Caco-2 (cell line): ENCODE measurements at regions not wholly inside any gene's neighbourhood (a gene's known extent, or its start where the extent isn't known, plus 50 kb on each side); places are given as distances from the start of the nearest gene placed in this dataset.

Experiments used
- BruUV-seq: library from RNA; stranded (reverse); fragments of 400-500 nt; replicated peaks from 2 replicates; lab custom pipeline; 2021; lab: Mats Ljungman, UMichigan
- CTCF ChIA-PET: fragments of 300-600 bp; sonication (Branson Sonifier 250); formaldehyde crosslinking; loops from one replicate; lab custom pipeline; 2022; ENCODE audit warnings: antibody characterized with exemption; lab: Charles Lee
- POLR2A ChIA-PET: fragments of 300-600 bp; sonication (Branson Sonifier 250); formaldehyde crosslinking; loops from one replicate; lab custom pipeline; 2022; ENCODE audit warnings: antibody characterized with exemption; lab: Charles Lee
- DNase-seq, 2 experiments: peaks; one replicate each; pipeline versions ENCODE4 v3.0.0 to v3.0.0-alpha.2; 2020 to 2022
- H3K27me3 ChIP-seq: replicated peaks from 2 replicates; pipeline ENCODE4 v1.6.0; 2011; ENCODE audit warnings: low read length; ENCODE audit not compliant: control insufficient read depth, insufficient read depth
- H3K36me3 ChIP-seq: 2 replicates; pipeline ENCODE4 v1.5.1; 2011; ENCODE audit warnings: low read length; ENCODE audit not compliant: control insufficient read depth, insufficient read depth
- H3K4me1 ChIP-seq: fragments of 250-450 bp; sonication (Bioruptor Pico); 2 replicates; pipeline ENCODE4 v1.5.1; 2020; ENCODE audit warnings: mild to moderate bottlenecking
- H3K4me3 ChIP-seq: 2 replicates; pipeline ENCODE4 v1.5.1; 2011; ENCODE audit warnings: low read depth, mild to moderate bottlenecking, control low read depth, low read length
- H3K9me3 ChIP-seq: fragments of 250-450 bp; sonication (Bioruptor Pico); 2 replicates; pipeline ENCODE4 v1.5.1; 2020; ENCODE audit warnings: mild to moderate bottlenecking, moderate library complexity
- H3K27ac Mint-ChIP-seq: one replicate; pipeline ENCODE4 v1.8.0; 2022; ENCODE audit warnings: mixed read lengths; ENCODE audit not compliant: unreplicated experiment
- H3K27me3 Mint-ChIP-seq: one replicate; pipeline ENCODE4 v1.8.0; 2022; ENCODE audit warnings: mixed read lengths; ENCODE audit not compliant: insufficient read depth, unreplicated experiment
- H3K36me3 Mint-ChIP-seq: one replicate; pipeline ENCODE4 v1.8.0; 2022; ENCODE audit warnings: mild to moderate bottlenecking, mixed read lengths; ENCODE audit not compliant: insufficient read depth, unreplicated experiment
- H3K4me1 Mint-ChIP-seq: one replicate; pipeline ENCODE4 v1.8.0; 2022; ENCODE audit warnings: low read depth, mixed read lengths; ENCODE audit not compliant: unreplicated experiment
- H3K4me3 Mint-ChIP-seq: one replicate; pipeline ENCODE4 v1.8.0; 2022; ENCODE audit warnings: mild to moderate bottlenecking, moderate library complexity, mixed read lengths; ENCODE audit not compliant: unreplicated experiment
- H3K9me3 Mint-ChIP-seq: one replicate; pipeline ENCODE4 v1.8.0; 2022; ENCODE audit warnings: mixed read lengths; ENCODE audit not compliant: unreplicated experiment
- intact Hi-C: fragments of 100-400 bp; cut with micrococcal nuclease; formaldehyde crosslinking; loops from one replicate; pipeline ENCODE4 v1.10.0; 2022; ENCODE audit not compliant: unreplicated experiment
- TF ChIP-seq, protein P1 (sequence below), 2 experiments: fragments of 200-600 bp in 1 of 2; IDR thresholded peaks; 1 replicate in 1 of 2; 2 replicates in 1 of 2; pipeline versions ENCODE4 v1.5.1 to v1.8.0; 2011 to 2022; ENCODE audit warnings: antibody characterized with exemption in 1 of 2, control low read depth in 1 of 2, inconsistent platforms in 1 of 2, low read depth in 1 of 2, low read length in 1 of 2, mild to moderate bottlenecking in 1 of 2, moderate library complexity in 1 of 2; ENCODE audit not compliant: insufficient read depth in 1 of 2, severe bottlenecking in 1 of 2, unreplicated experiment in 1 of 2

DNA sequence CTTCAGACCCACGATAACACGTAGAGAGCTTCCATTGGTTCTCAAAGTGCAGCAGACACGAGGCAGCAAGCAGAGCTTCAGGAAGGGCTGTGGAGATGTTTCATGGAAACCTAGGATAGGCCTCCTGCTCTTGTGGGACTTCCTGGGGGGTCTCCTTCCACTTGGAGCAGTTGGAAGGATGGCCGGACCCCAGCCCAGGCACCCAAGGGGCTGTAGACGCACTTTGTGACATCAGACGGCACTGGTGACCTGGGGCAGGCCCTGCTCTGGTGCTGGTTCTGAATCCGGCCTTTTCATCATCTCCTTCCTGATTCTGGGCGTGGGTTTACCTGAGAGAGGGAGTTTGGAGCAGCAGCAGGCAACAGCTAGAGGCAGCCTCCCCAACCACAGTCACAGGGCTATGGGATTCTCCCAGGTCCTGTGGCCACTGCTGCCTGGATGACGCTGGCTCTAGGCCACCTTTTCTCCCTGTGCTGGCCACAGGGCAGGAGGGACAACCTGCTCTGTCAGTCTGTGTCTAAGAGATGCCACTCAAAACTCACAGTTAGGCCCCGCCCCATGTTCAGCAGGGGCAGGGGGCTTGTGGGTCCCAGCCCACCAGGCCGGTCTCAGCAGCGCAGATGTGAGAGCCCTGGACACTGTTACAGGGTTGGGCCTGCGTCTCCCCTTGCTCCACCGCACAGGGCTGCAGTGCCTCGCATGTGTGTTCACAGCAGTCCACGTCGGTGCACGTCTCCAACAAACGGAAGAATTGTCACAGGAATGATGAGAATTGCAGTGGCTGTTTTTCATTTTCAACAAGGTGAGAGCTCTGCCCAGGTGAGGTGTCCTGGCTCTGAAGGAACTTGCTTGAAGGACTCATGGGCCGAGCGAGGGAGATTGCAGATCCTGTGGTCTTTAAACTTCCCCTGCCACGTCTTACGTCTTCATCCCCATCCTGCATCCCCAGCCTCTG lies 569.3 kb downstream of the TCERG1L start:
- Histone ChIP-seq H3K27me3 (no peaks in the 10 kb centered on the region), H3K9me3 (no peaks in the 10 kb centered on the region), H3K36me3 (no peaks in the 10 kb centered on the region), H3K4me3 (no peak overlapping the region), H3K4me1 (no peaks in the 10 kb centered on the region)
- no peaks in the 10 kb centered on the region for H3K36me3 Mint-ChIP-seq
- TF ChIP-seq, protein P1, sequence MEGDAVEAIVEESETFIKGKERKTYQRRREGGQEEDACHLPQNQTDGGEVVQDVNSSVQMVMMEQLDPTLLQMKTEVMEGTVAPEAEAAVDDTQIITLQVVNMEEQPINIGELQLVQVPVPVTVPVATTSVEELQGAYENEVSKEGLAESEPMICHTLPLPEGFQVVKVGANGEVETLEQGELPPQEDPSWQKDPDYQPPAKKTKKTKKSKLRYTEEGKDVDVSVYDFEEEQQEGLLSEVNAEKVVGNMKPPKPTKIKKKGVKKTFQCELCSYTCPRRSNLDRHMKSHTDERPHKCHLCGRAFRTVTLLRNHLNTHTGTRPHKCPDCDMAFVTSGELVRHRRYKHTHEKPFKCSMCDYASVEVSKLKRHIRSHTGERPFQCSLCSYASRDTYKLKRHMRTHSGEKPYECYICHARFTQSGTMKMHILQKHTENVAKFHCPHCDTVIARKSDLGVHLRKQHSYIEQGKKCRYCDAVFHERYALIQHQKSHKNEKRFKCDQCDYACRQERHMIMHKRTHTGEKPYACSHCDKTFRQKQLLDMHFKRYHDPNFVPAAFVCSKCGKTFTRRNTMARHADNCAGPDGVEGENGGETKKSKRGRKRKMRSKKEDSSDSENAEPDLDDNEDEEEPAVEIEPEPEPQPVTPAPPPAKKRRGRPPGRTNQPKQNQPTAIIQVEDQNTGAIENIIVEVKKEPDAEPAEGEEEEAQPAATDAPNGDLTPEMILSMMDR (IDR thresholded peaks at IDR 0.05; ENCODE audit: insufficient read depth in 1 of 2, low read depth in 1 of 2, low read length in 1 of 2, severe bottlenecking in 1 of 2, unreplicated experiment in 1 of 2) = no peak
- intact Hi-C loops = no loop called here
- H3K4me3 Mint-ChIP-seq = no peak overlapping the region
- BruUV-seq = no TSS peak
- H3K27ac Mint-ChIP-seq = no peak overlapping the region
- CTCF ChIA-PET = no interaction called here
- peaks cover 10% of the 10 kb centered on the region for H3K9me3 Mint-ChIP-seq
- DNase-seq = peak in 1 of 2 experiments; percentile 17
- H3K4me1 Mint-ChIP-seq = no peaks in the 10 kb centered on the region
- H3K27me3 Mint-ChIP-seq = peaks cover 9% of the 10 kb centered on the region
- POLR2A ChIA-PET = no interaction called here

- Histone ChIP-seq H3K36me3 (no peaks in the 10 kb centered on the region), H3K4me1 (no peaks in the 10 kb centered on the region), H3K27me3 (no peaks in the 10 kb centered on the region), H3K9me3 (no peaks in the 10 kb centered on the region), H3K4me3 (no peak overlapping the region)
- Mint-ChIP-seq H3K4me3 (no peak overlapping the region), H3K27ac (no peak overlapping the region), H3K27me3 (peaks cover 9% of the 10 kb centered on the region), H3K36me3 (no peaks in the 10 kb centered on the region), H3K4me1 (no peaks in the 10 kb centered on the region), H3K9me3 (peaks cover 10% of the 10 kb centered on the region)
- DNase-seq = peak in 1 of 2 experiments; percentile 11
- ChIA-PET CTCF (no interaction called here), POLR2A (no interaction called here)
- intact Hi-C loops = no loop called here
- BruUV-seq = no TSS peak
- TF ChIP-seq, protein P1 (IDR thresholded peaks at IDR 0.05; ENCODE audit: insufficient read depth in 1 of 2, low read depth in 1 of 2, low read length in 1 of 2, severe bottlenecking in 1 of 2, unreplicated experiment in 1 of 2) = no peak
Observed at GRCh38 chr10:130742941-130743675, 568.4 kb downstream of the TCERG1L start.

GRCh38 chr10:130743751-130744271 lies 567.7 kb downstream of the TCERG1L start:
- intact Hi-C loops = no loop called here
- BruUV-seq = no TSS peak
- Mint-ChIP-seq H3K27me3 (peaks cover 9% of the 10 kb centered on the region), H3K9me3 (peaks cover 10% of the 10 kb centered on the region), H3K36me3 (no peaks in the 10 kb centered on the region), H3K27ac (no peak overlapping the region), H3K4me3 (no peak overlapping the region), H3K4me1 (no peaks in the 10 kb centered on the region)
- ChIA-PET CTCF (no interaction called here), POLR2A (no interaction called here)
- TF ChIP-seq, protein P1 (IDR thresholded peaks at IDR 0.05; ENCODE audit: insufficient read depth in 1 of 2, low read depth in 1 of 2, low read length in 1 of 2, severe bottlenecking in 1 of 2, unreplicated experiment in 1 of 2) = no peak
- Histone ChIP-seq H3K27me3 (no peaks in the 10 kb centered on the region), H3K4me1 (no peaks in the 10 kb centered on the region), H3K36me3 (no peaks in the 10 kb centered on the region), H3K9me3 (no peaks in the 10 kb centered on the region), H3K4me3 (no peak overlapping the region)
- DNase-seq = peak in 1 of 2 experiments; percentile 17
